ENCODE measurements at regions not wholly inside any gene's neighbourhood (a gene's known extent, or its start where the extent isn't known, plus 50 kb on each side); places are given as distances from the start of the nearest gene placed in this dataset.
A peak's percentile ranks its signal among the peaks of the same experiment; 100 is the strongest.
"Not testable (repeated sequence)": the region's sequence is repeated elsewhere in the genome, so short reads cannot be mapped to it uniquely, and the experiment has no call there.

DNA sequence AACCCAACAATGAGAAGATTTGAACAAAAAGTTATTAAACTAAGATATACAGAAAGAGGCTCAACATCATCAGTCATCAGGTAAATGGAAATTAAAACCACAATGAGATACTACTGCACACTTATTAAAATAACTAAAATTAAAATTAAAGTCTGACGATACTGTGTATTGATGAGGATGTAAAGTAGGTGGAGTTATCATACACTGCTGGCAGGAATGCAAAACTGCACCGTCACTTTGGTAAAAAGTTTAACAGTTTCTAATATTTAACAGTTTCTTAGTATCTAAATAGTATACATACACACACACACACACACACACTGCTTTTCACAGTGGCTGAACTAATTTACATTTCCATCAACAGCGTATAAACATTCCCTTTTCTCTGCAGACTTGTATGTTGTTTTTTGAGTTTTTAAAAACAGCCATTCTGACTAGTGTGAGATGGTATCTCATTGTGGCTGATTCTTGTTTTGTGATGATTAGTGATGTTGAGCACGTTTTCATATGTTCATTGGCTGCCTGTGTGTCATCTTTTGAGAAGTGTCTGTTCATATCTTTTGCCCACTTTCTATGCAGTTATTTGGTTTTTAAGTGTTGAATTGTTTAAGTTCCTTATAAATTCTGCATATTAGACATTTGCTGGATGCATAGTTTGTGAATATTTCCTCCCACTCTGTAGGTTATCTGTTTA, 726.9 kb upstream of the CHAC2 start:
- no peaks in the 10 kb centered on the region for H3K27me3 Mint-ChIP-seq (ENCODE audit: low read depth, poor library complexity)
- H3K9me3 Mint-ChIP-seq = no peaks in the 10 kb centered on the region
- no peaks in the 10 kb centered on the region for H3K36me3 Mint-ChIP-seq (ENCODE audit: low read depth)
- DNase-seq = no peak
- H3K4me3 Mint-ChIP-seq = no peak overlapping the region
- H3K27ac Mint-ChIP-seq = no peak overlapping the region
- TF ChIP-seq, protein P1, sequence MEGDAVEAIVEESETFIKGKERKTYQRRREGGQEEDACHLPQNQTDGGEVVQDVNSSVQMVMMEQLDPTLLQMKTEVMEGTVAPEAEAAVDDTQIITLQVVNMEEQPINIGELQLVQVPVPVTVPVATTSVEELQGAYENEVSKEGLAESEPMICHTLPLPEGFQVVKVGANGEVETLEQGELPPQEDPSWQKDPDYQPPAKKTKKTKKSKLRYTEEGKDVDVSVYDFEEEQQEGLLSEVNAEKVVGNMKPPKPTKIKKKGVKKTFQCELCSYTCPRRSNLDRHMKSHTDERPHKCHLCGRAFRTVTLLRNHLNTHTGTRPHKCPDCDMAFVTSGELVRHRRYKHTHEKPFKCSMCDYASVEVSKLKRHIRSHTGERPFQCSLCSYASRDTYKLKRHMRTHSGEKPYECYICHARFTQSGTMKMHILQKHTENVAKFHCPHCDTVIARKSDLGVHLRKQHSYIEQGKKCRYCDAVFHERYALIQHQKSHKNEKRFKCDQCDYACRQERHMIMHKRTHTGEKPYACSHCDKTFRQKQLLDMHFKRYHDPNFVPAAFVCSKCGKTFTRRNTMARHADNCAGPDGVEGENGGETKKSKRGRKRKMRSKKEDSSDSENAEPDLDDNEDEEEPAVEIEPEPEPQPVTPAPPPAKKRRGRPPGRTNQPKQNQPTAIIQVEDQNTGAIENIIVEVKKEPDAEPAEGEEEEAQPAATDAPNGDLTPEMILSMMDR (IDR thresholded peaks at IDR 0.05) = no peak
- H3K4me1 Mint-ChIP-seq = no peaks in the 10 kb centered on the region

DNA sequence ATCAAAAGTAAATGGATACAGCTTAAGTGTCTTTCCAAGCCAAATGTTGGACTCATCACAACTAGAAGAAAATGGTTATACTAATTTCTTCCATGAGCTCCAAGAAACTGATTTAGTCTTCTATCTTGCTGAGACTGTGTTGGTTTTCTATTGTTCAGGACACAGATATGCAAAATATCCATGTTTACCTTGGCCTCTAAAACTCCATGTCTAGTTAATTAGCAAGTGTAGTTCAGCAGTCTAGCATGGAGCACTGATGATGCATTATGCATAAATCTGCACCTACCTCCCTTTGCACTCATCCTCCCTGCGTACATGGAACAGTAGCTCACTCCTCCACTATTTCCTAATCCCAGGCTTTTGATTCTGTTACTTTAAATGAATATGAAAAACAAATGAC, 731.4 kb upstream of the CHAC2 start:
- no peak overlapping the region for H3K4me3 Mint-ChIP-seq
- H3K4me1 Mint-ChIP-seq = peaks cover 9% of the 10 kb centered on the region
- H3K27me3 Mint-ChIP-seq (ENCODE audit: low read depth, poor library complexity) = peaks cover 4% of the 10 kb centered on the region
- DNase-seq = no peak
- no peak overlapping the region for H3K27ac Mint-ChIP-seq
- H3K36me3 Mint-ChIP-seq (ENCODE audit: low read depth) = no peaks in the 10 kb centered on the region
- no peaks in the 10 kb centered on the region for H3K9me3 Mint-ChIP-seq
- TF ChIP-seq, protein P1 (IDR thresholded peaks at IDR 0.05) = no peak

DNA sequence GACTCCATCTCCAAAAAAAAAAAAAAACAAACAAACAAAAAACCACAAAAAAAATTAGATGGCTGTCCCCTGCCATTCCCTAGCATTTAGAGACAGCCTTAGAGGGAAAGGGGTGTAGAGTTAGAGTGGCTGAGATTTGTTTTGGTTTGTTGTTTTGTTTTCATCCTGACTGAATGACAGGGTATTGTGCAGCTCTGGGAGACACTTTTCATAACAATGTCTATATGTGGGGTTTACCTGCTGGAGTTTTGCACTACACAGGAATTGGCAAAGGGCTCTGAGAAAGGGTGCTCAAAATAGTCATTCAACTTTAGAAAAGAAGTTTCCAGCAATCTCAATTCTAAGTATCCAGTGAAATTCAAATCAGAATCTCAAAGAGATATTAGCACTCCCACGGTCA, 732.5 kb upstream of the CHAC2 start:
- Mint-ChIP-seq H3K4me1 (peaks cover 9% of the 10 kb centered on the region), H3K4me3 (no peak overlapping the region)
- TF ChIP-seq, protein P1 (IDR thresholded peaks at IDR 0.05) = no peak

DNA sequence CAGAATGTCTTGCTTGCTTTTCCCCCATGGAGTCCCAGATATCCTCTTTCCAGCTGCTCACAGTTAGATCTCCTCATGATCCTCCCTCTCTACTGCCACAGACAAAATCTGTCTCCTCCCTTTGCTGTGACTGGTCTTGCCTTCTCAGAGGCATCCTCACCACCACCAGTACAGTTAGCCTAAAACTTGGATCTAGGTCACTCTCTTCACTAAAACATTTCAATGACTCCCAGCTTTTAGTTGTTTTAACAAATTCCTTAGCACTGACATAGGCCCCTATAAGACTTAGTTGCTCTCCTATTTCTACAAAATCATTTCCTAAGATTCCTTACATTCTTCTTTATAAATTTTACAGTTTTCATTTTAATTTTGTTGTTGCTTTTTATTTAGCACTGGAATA, 734.2 kb upstream of the CHAC2 start:
- TF ChIP-seq, protein P1 (IDR thresholded peaks at IDR 0.05) = no peak
- no peak for DNase-seq
- Mint-ChIP-seq H3K27me3 (ENCODE audit: low read depth, poor library complexity) (peaks cover 4% of the 10 kb centered on the region), H3K4me1 (peaks cover 9% of the 10 kb centered on the region), H3K27ac (peak overlapping the region; percentile 2), H3K4me3 (no peak overlapping the region), H3K36me3 (ENCODE audit: low read depth) (no peaks in the 10 kb centered on the region), H3K9me3 (no peaks in the 10 kb centered on the region)

More for the DNA sequence above, 732.5 kb upstream of the CHAC2 start:
- Mint-ChIP-seq H3K27ac (no peak overlapping the region), H3K27me3 (ENCODE audit: low read depth, poor library complexity) (peaks cover 4% of the 10 kb centered on the region), H3K9me3 (no peaks in the 10 kb centered on the region), H3K36me3 (ENCODE audit: low read depth) (no peaks in the 10 kb centered on the region)
- no peak for DNase-seq

DNA sequence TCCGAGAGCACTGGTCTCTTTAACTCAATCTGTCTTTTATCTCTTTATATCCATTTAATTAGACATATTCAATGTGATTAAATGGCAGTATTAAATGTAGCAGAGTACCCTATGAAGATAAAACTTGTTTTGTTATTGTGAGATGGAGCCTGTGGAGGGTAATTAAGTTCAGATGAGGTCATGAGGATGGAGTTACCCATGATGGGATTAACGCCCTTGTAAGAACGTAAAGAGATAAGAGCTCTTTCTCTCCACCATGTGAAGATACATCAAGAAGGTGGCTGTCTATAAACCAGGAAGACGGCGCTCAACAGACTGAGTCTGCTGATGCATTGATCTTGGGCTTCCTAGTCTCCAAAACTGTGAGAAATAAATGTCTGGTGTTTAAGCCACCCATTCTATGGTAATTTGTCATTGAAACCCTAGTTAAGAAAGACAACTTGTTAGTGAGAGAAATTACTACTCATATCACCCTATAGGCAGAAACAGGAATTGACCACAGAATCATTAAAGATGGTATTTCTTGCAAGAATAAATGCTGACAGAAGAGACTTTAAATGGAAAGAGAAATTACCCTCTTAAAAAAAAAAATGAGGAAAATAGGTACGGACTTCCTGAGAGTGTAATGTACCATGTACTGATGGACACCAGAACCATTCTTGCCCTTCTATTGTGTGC, 738.7 kb upstream of the CHAC2 start:
- no peaks in the 10 kb centered on the region for H3K9me3 Mint-ChIP-seq
- no peaks in the 10 kb centered on the region for H3K36me3 Mint-ChIP-seq (ENCODE audit: low read depth)
- no peak for DNase-seq
- H3K4me1 Mint-ChIP-seq = peaks cover 9% of the 10 kb centered on the region
- no peak overlapping the region for H3K27ac Mint-ChIP-seq
- H3K4me3 Mint-ChIP-seq = no peak overlapping the region
- TF ChIP-seq, protein P1 (IDR thresholded peaks at IDR 0.05) = no peak
- peaks cover 4% of the 10 kb centered on the region for H3K27me3 Mint-ChIP-seq (ENCODE audit: low read depth, poor library complexity)

DNA sequence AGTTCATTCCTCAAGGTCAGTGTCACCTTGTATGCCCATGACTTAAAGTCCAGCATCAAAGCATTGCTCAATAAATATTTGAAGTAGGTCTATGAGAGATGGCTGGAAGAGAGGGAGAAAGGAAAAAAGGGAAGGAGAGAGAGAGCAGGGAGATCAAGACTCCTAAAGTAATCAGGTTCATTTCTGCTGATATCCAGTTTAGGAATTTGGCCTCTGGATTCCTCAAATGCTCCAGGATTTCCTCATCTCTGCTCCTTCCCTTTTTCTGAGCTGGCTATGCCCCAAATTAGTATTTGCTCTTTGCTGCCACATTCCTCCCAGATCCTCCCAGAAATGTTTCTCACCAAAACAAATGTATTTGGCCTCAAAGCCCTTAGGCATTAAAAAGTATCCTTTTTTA, 739.4 kb upstream of the CHAC2 start:
- H3K4me3 Mint-ChIP-seq = no peak overlapping the region
- TF ChIP-seq, protein P1 (IDR thresholded peaks at IDR 0.05) = no peak
- H3K4me1 Mint-ChIP-seq = peaks cover 5% of the 10 kb centered on the region
- H3K36me3 Mint-ChIP-seq (ENCODE audit: low read depth) = no peaks in the 10 kb centered on the region
- no peak overlapping the region for H3K27ac Mint-ChIP-seq
- H3K27me3 Mint-ChIP-seq (ENCODE audit: low read depth, poor library complexity) = peaks cover 4% of the 10 kb centered on the region
- no peaks in the 10 kb centered on the region for H3K9me3 Mint-ChIP-seq
- no peak for DNase-seq

DNA sequence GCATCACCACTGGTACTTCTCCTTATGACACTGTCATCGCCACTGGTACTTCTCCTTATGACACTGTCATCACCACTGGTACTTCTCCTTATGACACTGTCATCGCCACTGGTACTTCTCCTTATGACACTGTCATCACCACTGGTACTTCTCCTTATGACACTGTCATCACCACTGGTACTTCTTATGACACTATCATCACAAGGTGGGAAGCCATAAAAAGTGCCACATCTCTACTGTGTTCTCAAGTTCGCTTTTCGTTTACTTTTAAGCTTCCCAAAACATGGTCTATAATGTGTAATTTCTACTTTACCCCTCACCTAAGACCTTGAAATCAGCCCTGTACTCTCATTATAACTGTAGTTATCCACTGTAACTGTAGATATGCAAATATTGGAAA, 745.4 kb upstream of the CHAC2 start:
- H3K27me3 Mint-ChIP-seq (ENCODE audit: low read depth, poor library complexity); H3K9me3 Mint-ChIP-seq; H3K4me3 Mint-ChIP-seq; H3K4me1 Mint-ChIP-seq; H3K27ac Mint-ChIP-seq; DNase-seq; H3K36me3 Mint-ChIP-seq (ENCODE audit: low read depth): not testable (repeated sequence)
